Sciatic nerve (tissue), 2 donors: ENCODE measurements at regions not wholly inside any gene's neighbourhood (a gene's known extent, or its start where the extent isn't known, plus 50 kb on each side); places are given as distances from the start of the nearest gene placed in this dataset.

Experiments used
- ATAC-seq: fragments of 200-7000 bp; cut with Tn5 transposase; one replicate; pipeline ENCODE4 v1.9.1; 2020; ENCODE audit warnings: mild to moderate bottlenecking, moderate library complexity
- DNase-seq: peaks from one replicate; pipeline ENCODE4 v3.0.0-alpha.2; 2020; ENCODE audit warnings: low spot score
- intact Hi-C: fragments of 100-400 bp; cut with DNase I; formaldehyde crosslinking; loops from one replicate; pipeline ENCODE4 v1.14.2; 2022
- donor health status: DM: no; HTN: no; CAD: no.
- donor health status: DM: no; HTN: no; CAD: no.

DNA sequence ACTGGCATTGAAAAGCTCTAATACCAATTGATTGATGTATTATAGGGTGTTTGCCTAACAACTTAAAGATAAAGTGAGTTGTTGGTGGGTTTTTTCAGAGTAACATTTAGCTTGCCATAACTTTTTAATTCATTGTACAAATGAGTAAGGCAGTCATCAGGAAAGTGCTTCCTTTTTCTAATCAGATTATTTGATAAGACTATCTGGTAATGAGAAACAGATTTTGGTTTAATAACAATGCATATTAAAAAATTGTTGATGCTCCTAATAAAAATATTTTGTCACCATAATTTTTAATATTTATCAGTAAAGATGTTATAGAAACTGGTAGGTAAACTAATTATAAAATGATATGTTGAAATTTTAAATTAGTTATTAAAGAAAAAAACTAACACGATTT lies 51.3 kb downstream of the BLTP1 start:
- ATAC-seq (no peak), DNase-seq (no peak)
- intact Hi-C loops: no loop called here

DNA sequence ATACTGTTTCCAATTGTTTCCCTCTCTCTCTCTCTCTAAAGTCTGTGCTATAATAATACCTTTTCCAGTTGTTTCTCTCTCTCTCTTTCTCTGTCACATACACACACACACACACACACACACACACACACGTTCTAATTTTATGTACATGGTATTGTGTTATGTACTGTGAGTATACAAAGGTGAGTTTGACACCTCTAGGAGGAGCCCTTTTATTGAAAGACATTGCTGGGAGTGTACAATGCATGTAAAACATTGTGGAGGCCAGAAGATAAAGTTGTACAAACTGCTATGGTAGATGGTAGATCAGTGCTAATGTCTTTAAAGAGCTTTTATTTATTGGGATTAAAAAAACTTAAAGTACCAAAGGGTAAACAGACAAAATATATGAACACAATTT lies 53.6 kb downstream of the BLTP1 start:
- intact Hi-C loops: no loop called here

DNA sequence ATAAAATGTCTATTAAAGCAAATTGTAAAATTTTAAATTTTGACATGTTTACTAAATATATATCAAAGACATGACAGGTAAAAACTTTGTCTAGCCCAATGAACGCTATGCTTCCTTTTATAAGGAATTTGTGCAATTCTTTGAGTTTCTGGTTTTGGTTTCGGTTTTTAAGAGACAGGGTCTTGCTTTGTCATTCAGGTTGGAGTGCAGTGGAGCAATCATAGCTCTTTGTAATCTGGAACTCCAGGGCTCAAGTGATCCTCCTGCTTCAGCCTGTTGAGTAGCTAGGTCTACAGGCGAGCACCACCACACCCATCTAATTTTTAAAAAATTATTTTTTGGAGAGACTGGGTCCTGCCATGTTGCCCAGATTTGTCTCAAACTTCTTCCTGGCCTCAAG lies 60.7 kb downstream of the BLTP1 start:
- DNase-seq: no peak
- intact Hi-C loops: no loop called here
- no peak for ATAC-seq

More for the DNA sequence above, 53.6 kb downstream of the BLTP1 start:
- no peak for DNase-seq
- no peak for ATAC-seq

DNA sequence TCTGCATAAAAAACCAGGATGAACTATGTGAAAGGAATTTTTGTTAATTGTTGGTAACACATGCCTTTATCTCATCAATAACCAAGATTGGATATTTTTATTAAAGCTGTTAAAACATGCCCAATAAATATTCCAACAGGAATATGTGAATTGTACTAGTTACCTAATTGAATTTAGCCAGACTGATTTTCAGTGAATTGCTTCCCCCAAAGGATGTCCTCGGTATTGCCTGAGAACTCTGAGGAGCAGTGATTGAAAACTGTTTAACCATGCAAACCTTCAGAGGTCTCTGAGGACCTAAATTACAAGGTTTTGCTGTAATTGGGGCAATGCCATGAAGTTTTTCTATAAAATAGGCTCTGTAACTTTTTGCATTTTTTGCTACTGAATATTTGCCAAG lies 66.6 kb downstream of the BLTP1 start:
- no peak for ATAC-seq
- DNase-seq: no peak
- intact Hi-C loops: no loop called here

DNA sequence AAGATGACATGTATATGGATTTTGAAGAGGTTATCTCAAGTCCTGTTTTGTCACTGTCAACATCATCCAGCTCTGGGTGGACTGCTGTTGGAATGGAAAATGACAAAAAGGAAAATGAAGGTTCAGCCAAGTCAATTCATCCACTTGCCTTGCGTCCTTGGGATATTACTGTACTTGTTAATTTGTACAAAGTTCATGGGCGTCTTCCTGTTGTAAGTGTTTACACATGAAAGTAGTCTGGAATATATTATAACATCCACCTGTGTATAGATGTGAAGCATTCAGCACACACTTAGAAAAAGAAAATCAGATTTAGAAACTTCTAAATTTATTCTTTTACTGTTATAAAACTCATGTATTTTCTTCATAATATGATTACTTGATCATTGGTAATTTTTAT lies 67.2 kb downstream of the BLTP1 start:
- ATAC-seq (no peak), DNase-seq (no peak)
- intact Hi-C loops: no loop called here

DNA sequence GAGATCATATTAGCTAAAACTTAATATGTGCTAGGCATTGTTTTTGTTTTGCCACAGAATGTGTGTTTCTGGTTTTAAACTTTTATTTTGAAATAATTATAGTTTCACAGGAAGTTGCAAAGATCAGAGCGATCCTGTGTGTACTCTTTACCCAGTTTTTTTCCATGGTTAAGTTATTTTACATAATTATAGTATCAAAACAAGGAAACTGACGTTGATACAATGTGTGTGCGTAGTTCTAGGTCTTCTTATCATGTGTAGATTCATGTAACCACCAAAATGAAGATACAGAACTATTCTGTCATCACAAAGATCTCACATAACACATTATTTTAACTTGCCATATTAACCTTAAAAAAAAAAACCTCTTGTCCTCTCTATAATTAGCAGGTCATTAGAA lies 69.2 kb downstream of the BLTP1 start:
- DNase-seq (no peak), ATAC-seq (no peak)
- intact Hi-C loops: no loop called here

DNA sequence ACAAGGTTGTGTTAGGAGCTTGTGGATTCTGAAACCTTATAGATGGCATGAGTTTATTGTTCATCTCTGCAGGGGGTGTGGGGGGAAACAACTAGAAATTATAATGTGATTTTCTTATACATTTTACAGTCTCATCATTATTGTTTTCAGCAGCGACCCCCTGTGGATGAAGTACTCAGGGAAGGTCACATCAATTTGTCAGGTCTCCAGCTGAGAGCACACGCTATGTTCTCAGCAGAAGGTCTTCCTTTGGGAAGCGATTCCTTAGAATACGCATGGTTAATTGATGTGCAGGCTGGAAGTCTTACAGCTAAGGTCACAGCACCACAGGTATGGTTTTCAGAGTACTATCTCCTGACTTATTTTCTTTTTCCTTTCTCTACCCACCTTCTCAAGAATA lies 72.2 kb downstream of the BLTP1 start:
- DNase-seq: no peak
- ATAC-seq: no peak
- intact Hi-C loops: no loop called here

DNA sequence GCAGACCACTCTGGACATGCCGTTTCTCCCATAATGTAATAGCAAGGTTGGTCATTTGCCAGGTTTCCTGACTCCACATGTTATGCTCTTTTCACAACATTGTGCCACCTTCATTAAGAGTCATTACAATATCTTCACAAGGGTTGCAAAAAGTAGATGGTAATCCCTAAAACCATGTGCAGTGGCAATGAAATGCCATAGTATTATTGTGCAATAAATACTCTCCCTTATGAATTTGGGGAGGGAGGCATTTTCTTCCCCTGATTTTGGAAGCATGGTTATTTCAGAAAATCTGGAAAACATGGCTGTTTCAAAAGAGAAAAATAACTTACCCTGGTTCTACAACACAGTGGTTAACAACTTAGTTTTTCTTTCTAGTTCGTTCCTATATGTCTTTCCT lies 75.1 kb downstream of the BLTP1 start:
- no peak for DNase-seq
- no peak for ATAC-seq
- intact Hi-C loops: no loop called here

DNA sequence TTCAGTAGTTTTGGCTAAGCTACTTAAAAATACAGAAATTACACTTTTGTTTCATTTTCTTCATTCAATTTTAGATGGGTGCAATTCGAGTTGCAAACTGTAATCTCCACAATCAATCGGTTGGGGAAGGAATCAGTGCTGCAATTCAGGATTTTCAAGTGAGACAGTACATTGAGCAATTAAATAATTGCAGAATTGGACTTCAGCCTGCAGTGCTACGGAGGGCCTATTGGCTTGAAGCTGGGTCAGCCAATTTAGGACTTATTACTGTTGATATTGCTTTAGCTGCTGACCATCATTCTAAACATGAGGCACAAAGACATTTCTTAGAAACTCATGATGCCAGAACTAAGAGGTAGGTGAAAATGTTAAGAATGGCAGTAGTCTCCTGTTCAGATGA lies 77.7 kb downstream of the BLTP1 start:
- intact Hi-C loops: no loop called here
- ATAC-seq: no peak
- DNase-seq: no peak

DNA sequence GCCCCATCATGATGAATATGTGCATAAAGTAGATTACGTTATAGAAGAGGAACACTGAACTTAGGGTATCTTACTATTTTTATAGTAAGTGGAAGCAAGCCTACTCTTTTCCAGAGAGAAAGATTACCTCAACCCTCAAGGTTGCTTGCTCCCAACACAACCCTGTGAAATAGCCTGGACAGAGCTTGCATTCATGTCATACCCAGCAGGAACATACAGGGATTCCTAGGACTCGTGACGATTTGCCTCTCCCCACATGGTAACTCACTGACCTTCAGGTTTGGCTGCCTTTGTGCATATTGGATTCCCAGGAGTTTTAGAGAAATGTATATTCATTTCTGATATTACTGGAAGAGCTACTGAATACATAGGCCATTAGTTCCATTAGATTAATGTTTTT lies 80.5 kb downstream of the BLTP1 start:
- DNase-seq: no peak
- no peak for ATAC-seq
- intact Hi-C loops: no loop called here

DNA sequence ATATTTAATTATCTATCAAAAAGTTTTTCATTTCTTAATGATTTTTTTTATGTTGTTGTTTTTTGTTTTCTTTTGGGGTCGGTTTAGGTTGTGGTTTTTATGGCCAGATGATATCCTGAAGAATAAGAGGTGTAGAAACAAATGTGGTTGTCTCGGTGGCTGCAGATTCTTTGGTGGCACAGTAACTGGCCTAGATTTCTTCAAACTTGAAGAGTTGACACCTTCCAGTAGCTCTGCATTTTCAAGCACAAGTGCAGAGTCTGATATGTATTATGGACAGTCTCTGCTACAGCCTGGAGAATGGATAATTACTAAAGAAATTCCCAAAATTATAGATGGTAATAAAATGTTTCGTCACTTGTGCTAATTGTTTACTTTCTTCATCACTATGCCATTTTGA lies 82.6 kb downstream of the BLTP1 start:
- intact Hi-C loops: no loop called here
- no peak for ATAC-seq
- DNase-seq: no peak

DNA sequence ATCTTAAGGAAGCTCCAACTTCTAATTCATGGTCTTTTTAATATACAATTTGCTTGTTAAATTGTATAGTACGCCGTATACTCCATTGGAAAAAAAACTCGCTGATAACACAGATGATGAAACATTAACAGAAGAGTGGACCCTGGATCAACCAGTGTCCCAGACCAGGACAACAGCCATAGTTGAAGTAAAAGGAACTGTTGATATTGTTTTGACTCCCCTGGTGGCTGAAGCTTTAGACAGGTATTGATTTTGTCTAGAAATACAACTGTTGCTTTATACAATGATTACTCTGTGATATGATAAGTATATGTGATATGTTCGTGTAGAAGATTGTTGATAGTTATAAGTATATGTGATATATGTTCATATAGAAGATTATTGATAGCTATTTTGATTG lies 91.7 kb downstream of the BLTP1 start:
- intact Hi-C loops: no loop called here
- ATAC-seq (no peak), DNase-seq (no peak)

DNA sequence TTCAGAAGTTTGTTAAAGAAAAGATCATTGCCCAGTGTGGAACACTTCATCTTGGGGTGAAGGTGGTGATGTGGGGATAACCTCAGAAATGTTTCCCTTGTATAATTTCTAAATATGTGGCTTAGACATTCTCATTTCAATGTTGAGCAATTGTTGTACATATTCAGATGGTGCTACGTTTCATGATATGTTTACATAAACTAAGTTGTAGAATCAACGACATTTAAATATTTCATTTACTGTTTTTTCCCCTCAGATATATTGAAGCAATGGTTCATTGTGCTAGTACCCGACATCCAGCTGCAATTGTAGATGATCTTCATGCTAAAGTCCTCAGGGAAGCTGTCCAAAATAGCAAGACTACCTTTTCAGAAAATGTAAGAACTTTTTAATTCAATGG lies 92.6 kb downstream of the BLTP1 start:
- ATAC-seq: no peak
- DNase-seq: no peak
- intact Hi-C loops: no loop called here

DNA sequence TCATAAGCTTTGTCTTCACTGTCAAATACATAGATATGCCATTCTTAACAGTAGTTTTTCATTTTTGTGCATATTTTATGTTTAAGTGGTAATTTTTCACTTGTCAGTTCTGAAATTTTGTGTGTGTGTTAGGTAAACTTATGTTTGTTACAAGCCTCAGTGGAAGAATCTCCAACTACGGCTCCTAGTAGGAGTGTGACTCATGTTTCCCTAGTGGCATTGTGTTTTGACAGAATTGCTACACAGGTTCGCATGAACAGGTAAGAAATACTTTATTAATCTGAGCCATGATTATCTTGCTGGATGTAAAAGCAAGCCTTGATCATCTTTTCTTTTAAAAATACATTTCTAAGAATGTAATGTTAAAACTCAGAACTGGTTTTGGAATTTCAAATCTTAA lies 94.4 kb downstream of the BLTP1 start:
- ATAC-seq (no peak), DNase-seq (no peak)
- intact Hi-C loops: no loop called here

DNA sequence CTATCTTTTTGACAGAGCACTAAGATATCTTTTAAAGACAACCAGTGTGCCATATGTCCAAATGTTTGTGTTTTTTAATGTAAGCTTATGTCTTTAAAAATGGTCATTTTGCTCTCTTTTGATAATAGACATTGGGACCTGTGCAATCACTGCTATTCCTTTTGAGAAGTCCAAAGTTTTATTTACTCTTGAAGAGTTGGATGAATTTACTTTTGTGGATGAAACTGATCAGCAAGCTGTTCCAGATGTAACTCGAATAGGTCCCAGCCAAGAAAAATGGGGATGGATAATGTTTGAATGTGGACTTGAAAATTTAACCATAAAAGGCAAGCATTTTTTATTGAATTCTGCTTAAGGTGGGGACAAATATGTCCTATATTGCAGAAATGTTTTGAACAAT lies 97.2 kb downstream of the BLTP1 start:
- intact Hi-C loops: no loop called here
- DNase-seq (no peak), ATAC-seq (no peak)

DNA sequence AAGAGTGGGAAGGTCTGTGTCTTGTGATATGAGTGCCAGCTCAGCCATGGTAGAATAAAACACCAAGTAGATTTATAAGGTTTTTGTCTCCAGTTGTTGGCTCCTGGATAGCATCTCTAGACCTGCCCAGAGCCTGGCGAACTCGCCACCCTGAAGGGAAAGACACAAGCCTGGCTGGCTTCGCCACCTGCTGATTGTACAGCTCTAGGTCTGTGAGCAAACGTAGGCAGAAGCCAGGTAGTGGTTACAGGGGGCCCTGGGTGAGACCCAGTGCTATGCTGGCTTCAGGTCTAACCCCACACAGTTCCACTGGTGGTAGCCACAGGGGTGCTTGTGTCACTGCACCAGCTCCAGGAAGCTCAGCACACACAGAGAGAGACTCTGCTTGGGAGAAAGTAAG lies 100.5 kb downstream of the BLTP1 start:
- DNase-seq (no peak), ATAC-seq (no peak)
- intact Hi-C loops: no loop called here

DNA sequence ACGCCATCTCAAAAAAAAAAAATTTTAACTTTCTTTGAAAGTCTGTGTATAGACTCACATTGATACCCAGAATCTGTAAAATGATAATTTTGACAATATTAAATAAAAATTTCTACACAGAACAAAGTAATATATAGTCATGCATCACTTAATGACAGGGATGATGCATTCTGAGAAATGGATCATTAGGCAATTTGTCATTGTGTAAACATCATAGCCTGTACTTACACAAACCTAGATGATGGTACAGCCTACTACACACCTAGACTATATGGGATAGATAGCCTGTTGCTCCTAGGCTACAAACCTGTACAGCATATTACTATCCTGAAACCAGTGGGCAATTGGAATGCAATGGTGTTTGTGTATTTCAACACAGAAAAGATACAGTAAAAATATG lies 107.7 kb downstream of the BLTP1 start:
- intact Hi-C loops: no loop called here
- ATAC-seq (no peak), DNase-seq (no peak)

DNA sequence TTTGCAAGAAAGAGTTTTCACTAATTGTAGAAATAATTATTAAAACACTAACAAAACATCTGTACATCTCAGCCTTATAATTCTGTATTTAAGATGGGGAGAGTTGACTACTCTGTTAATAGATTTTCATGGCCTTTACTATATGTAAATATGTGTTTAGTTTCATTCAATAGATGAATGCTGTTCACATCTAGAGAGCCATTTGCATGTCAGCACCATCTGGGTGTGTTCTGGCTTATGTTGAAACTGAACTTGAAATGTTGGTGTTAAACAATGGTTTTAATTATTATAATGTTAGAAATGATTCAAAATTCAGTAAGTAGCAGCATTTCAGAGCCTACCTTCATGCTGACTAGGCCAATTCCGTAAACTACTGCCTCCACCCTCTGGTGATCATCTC lies 102.5 kb upstream of the ADAD1 start:
- ATAC-seq (no peak), DNase-seq (no peak)
- intact Hi-C loops: no loop called here

DNA sequence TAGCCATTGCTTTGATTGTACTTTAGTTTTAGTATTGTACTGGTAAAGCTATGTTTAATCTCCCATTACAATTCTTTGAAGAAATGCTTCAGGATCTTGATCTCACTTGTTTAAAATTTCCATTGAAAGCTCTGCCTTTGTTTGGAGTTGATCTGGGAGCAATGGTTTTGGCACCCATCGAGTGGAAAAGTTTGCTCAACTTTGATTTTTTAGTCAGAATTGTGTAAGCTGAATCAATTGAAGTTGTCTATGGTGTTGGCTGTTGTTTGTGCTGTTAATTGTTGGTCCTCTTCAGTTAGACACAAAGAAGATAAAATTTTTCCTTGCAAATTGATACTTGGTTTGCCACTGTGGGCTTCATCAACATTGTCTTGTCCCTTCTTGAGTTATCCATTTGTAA lies 99.8 kb upstream of the ADAD1 start:
- DNase-seq: no peak
- ATAC-seq: no peak
- intact Hi-C loops: no loop called here

DNA sequence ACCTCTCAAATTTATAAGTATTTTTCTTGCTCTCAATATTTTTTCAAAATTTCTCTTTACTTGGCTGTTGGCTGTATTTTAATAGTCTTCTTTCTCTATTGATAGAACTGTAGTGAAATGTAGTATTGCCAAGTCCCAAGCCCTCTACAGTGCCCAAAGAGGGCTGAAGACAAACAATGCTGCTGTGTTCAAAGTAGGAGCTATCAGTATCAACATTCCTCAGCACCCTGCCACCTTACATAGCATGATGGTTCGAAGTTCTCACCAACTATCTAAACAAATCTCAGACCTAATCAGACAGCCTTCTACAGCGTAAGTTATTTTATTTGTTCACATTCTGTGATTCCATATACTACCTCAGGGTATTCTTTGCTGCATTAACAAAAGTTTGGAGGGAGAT lies 99.1 kb upstream of the ADAD1 start:
- intact Hi-C loops: no loop called here
- no peak for DNase-seq
- no peak for ATAC-seq

DNA sequence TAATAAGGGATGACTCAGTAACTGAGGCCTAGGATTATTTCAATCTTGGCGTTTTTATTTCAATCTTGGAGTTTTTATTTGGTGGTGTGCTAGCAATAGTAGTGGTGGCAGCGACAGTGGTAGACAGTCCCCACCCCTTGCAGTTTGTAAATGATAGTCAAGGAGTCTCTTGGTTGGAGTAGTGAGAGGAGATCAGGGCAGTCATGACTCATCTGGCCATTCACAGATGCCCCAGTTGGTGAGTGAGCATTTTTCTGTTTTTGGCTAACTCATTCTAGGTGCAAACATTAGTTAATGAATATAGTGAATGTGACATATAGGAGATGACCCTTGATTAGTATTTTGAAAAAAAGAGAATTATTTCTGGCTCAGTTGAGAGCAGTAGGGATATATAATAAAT lies 93.5 kb upstream of the ADAD1 start:
- ATAC-seq (no peak), DNase-seq (no peak)
- intact Hi-C loops: no loop called here
